Cardiac muscle cell (in vitro differentiated cells and primary cell): ENCODE measurements at regions not wholly inside any gene's neighbourhood (a gene's known extent, or its start where the extent isn't known, plus 50 kb on each side); places are given as distances from the start of the nearest gene placed in this dataset.
A peak's percentile ranks its signal among the peaks of the same experiment; 100 is the strongest.
"Not testable (repeated sequence)": the region's sequence is repeated elsewhere in the genome, so short reads cannot be mapped to it uniquely, and the experiment has no call there.

ENCODE experiments used
- DNase-seq, 2 donors: peaks; one replicate each; pipeline versions ENCODE4 v3.0.0 to v3.0.0-alpha.2; 2010 to 2017; ENCODE audit warnings: low read depth in 1 of 2, low spot score in 1 of 2
- H3K27ac ChIP-seq: fragments of 200-600 bp; sonication (generic); 2 replicates; pipeline ENCODE4 v1.5.1; 2016
- H3K27me3 ChIP-seq: fragments of 200-600 bp; sonication (generic); 2 replicates; pipeline ENCODE4 v1.6.0; 2016; ENCODE audit warnings: control low read depth
- H3K36me3 ChIP-seq: fragments of 200-600 bp; sonication (generic); 2 replicates; pipeline ENCODE4 v1.5.1; 2016; ENCODE audit warnings: control low read depth
- H3K4me1 ChIP-seq: fragments of 200-600 bp; sonication (generic); 2 replicates; pipeline ENCODE4 v1.8.1; 2017; ENCODE audit warnings: low read depth, mild to moderate bottlenecking, mixed run types
- H3K4me3 ChIP-seq: fragments of 200-600 bp; sonication (generic); 2 replicates; pipeline ENCODE4 v1.5.1; 2016; ENCODE audit warnings: mild to moderate bottlenecking
- H3K9me3 ChIP-seq: fragments of 200-600 bp; sonication (generic); 2 replicates; pipeline ENCODE4 v1.5.1; 2017; ENCODE audit warnings: low read depth, mild to moderate bottlenecking, control low read depth
- TF ChIP-seq, protein P1 (sequence below): IDR thresholded peaks from 2 replicates; pipeline ENCODE4 v1.5.1; 2012; ENCODE audit warnings: low read depth, mild to moderate bottlenecking, low read length

DNA sequence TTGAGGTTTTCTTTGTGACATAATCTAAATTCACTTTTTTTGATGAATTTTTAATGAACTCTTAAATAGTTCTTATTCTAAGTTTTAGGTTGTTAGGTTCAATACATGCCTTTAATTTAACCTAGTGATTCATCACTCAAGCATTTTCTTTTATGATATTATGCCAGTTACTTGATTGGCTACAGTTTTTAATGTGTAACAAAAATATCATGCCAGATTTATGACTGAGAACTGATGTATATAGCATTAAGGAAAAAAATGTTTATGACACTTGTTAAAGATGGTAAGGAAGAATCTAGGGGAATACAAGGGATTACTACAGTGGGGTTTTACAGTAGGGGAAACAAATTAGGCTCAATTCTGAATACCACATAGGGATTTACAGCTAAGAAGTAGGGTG is 103.1 kb downstream of the VGLL3 start:
- H3K4me1 ChIP-seq, result no peaks in the 10 kb centered on the region
- no peak for DNase-seq
- no peaks in the 10 kb centered on the region for H3K9me3 ChIP-seq
- H3K27ac ChIP-seq, result no peak overlapping the region
- H3K4me3 ChIP-seq, result no peak overlapping the region
- TF ChIP-seq, protein P1, sequence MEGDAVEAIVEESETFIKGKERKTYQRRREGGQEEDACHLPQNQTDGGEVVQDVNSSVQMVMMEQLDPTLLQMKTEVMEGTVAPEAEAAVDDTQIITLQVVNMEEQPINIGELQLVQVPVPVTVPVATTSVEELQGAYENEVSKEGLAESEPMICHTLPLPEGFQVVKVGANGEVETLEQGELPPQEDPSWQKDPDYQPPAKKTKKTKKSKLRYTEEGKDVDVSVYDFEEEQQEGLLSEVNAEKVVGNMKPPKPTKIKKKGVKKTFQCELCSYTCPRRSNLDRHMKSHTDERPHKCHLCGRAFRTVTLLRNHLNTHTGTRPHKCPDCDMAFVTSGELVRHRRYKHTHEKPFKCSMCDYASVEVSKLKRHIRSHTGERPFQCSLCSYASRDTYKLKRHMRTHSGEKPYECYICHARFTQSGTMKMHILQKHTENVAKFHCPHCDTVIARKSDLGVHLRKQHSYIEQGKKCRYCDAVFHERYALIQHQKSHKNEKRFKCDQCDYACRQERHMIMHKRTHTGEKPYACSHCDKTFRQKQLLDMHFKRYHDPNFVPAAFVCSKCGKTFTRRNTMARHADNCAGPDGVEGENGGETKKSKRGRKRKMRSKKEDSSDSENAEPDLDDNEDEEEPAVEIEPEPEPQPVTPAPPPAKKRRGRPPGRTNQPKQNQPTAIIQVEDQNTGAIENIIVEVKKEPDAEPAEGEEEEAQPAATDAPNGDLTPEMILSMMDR, result no peak
- H3K27me3 ChIP-seq, result no peaks in the 10 kb centered on the region
- no peaks in the 10 kb centered on the region for H3K36me3 ChIP-seq

DNA sequence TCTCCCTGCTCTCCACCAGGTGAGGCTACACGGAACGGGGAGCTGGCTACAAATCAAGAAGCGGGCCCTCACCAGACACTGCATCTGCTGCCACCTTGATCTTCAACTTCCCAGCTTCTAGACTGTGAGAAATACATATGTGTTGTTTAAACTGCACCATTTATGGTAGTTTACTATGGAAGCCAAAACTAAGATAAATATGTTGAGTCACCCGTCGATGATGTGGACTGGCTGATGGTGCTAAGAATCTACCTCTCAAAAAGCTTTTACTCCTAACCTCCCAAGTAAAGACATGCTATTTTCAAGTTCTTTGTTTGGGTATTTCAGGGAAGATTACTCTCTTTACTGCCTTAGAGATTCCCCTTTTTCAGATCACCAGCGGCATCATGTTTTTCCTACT is 110.9 kb downstream of the VGLL3 start:
- no peak overlapping the region for H3K4me3 ChIP-seq
- no peak for DNase-seq
- TF ChIP-seq, protein P1, result no peak
- H3K4me1 ChIP-seq, result no peaks in the 10 kb centered on the region
- H3K9me3 ChIP-seq, result no peaks in the 10 kb centered on the region
- H3K27ac ChIP-seq, result no peak overlapping the region
- no peaks in the 10 kb centered on the region for H3K36me3 ChIP-seq
- no peaks in the 10 kb centered on the region for H3K27me3 ChIP-seq

DNA sequence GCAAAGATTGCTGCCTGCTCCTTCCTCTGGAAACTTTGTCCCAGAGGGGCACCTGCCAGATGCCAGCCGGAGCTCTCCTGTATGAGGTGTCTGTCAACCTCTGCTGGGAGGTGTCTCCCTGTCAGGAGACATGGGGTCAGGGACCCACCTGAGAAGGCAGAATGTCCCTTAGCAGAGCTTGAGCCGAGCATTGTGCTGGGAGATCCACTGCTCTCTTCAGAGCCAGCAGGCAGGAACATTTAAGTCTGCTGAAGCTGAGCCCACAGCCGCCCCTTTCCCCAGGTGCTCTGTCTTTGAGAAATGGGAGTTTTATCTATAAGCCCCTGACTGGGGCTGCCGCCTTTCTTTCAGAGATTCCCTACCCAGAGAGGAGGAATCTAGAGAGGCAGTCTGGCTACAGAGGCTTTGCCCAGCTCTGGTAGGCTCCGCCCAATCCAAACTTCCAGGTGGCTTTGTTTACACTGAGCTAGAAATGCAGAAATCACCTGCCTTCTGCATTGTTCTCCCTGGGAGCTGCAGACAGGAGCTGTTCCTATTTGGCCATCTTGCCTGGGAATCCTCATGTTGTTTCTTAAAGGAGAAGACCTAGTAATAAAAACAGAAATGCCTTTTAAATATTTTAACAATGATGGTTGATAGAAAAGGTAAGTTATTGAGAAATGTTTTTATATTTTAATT is 114.3 kb downstream of the VGLL3 start:
- H3K4me1 ChIP-seq, DNase-seq, H3K4me3 ChIP-seq, H3K27ac ChIP-seq, H3K27me3 ChIP-seq, H3K9me3 ChIP-seq, H3K36me3 ChIP-seq: not testable (repeated sequence)

DNA sequence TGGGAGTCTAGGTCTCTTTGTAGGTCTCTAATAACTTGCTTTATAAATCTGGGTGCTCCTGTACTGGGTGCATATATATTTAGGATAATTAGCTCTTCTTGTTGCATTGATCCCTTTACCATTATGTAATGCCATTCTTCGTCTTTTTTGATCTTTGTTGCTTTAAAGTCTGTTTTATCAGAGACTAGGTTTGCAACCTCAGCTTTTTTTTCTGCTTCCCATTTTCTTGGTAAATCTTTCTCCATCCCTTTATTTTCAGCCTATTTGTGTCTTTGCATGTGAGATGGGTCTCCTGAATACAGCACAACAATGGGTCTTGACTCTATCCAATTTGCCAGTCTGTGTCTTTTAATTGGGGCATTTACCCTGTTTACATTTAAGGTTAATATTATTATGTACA is 116.2 kb downstream of the VGLL3 start:
- not testable (repeated sequence) for H3K4me1 ChIP-seq, H3K36me3 ChIP-seq, DNase-seq, H3K27ac ChIP-seq, H3K9me3 ChIP-seq, H3K4me3 ChIP-seq, H3K27me3 ChIP-seq

DNA sequence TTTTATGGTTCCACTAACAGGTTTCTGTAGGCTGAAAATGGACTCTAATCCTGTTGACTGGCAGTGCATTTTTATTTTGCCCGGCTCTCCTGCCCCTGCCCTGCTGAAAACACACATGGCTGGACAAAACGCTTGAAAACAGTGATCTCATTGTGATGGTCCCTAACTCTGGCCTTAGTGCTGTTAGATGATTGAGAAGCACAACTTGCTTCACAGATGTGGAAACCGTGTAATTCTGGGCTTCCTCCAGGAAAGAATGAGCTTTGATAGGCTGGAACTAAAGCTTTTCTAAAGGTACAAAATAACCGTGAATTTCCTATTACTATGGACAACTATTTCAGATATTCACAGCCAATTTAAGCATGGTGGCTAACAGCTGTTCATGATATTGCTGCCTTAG is 121.4 kb downstream of the VGLL3 start:
- no peak for DNase-seq
- H3K36me3 ChIP-seq, result no peaks in the 10 kb centered on the region
- no peak overlapping the region for H3K27ac ChIP-seq
- no peaks in the 10 kb centered on the region for H3K27me3 ChIP-seq
- H3K9me3 ChIP-seq, result no peaks in the 10 kb centered on the region
- H3K4me1 ChIP-seq, result no peaks in the 10 kb centered on the region
- no peak overlapping the region for H3K4me3 ChIP-seq
- TF ChIP-seq, protein P1, result no peak

DNA sequence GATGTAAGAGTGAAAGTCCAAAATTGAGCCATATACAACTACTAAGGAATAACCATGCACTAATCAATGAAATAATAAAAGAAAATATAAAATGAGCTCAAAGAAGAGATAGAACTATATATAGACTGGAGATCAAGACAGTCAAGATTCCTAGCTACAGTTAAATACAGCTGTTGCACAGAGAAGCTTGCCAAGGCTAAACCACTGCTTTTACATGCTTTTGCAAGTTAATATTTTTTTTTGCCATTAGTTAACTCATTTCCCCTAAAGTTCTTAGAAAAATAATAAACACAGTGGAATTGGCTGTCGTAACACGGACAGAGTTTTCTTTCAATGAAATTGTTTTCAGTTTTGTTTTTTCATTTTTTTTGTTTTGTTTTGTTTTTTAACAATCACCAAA is 123.0 kb downstream of the VGLL3 start:
- Histone ChIP-seq H3K27ac (no peak overlapping the region), H3K36me3 (no peaks in the 10 kb centered on the region), H3K4me3 (no peak overlapping the region), H3K27me3 (no peaks in the 10 kb centered on the region), H3K4me1 (no peaks in the 10 kb centered on the region), H3K9me3 (no peaks in the 10 kb centered on the region)
- DNase-seq, result peak in 1 of 2 donors; percentile 15
- TF ChIP-seq, protein P1, result no peak

DNA sequence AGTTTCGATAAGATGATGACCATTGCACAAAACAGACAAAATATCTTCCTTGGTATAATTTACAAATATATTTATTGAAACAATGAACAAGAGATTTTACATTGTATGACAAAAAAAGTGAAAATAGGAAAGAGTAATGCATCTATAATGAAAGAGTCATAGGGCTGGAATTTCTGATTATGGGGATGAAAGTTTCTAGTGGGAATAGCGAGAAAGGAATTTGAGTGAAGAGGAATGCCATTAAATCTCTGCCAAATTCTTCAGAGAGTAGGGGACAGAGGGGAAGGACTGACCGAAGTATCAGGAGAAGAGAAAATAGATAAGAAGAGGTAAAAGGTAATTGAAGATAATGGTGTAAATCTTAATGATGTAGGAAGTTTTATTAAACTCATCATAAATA is 125.4 kb downstream of the VGLL3 start:
- no peaks in the 10 kb centered on the region for H3K9me3 ChIP-seq
- no peaks in the 10 kb centered on the region for H3K36me3 ChIP-seq
- DNase-seq, result peak in 1 of 2 donors; percentile 7
- no peaks in the 10 kb centered on the region for H3K27me3 ChIP-seq
- H3K4me3 ChIP-seq, result no peak overlapping the region
- TF ChIP-seq, protein P1, result no peak
- no peak overlapping the region for H3K27ac ChIP-seq
- H3K4me1 ChIP-seq, result no peaks in the 10 kb centered on the region
